ENCODE measurements at regions not wholly inside any gene's neighbourhood (a gene's known extent, or its start where the extent isn't known, plus 50 kb on each side); places are given as distances from the start of the nearest gene placed in this dataset.

- ATAC-seq (ENCODE audit: insufficient read depth, low FRiP score) (no peak), DNase-seq (peak in 1 of 3 donors; percentile 20)
- H3K27ac ChIP-seq (ENCODE audit: low read depth in 1 of 2, low read length in 1 of 2), result no peak overlapping the region
- no peak for TF ChIP-seq CTCF (IDR thresholded peaks at IDR 0.05; ENCODE audit: control extremely low read depth, extremely low read depth)
- H3K4me3 ChIP-seq, result no peak overlapping the region
- no peak overlapping the region for H3K9ac ChIP-seq (ENCODE audit: insufficient read depth in 1 of 2, low read length in 2 of 2)
- H3K36me3 ChIP-seq (ENCODE audit: control insufficient read depth in 4 of 4, insufficient read depth in 4 of 4, low read length in 4 of 4), result no peaks in the 10 kb centered on the region
- H3K27me3 ChIP-seq (ENCODE audit: control insufficient read depth in 3 of 3, insufficient read depth in 3 of 3, low read length in 2 of 3), result peaks cover 0 to 2% (median 0%) of the 10 kb centered on the region in 3 donors
- no peaks in the 10 kb centered on the region for H3K4me1 ChIP-seq (ENCODE audit: control insufficient read depth in 5 of 5, insufficient read depth in 5 of 5, low read length in 5 of 5)
- H3K9me3 ChIP-seq (ENCODE audit: control insufficient read depth in 4 of 4, insufficient read depth in 3 of 4, low read length in 3 of 4), result no peaks in the 10 kb centered on the region
Observed at GRCh38 chr4:187576751-187577150, 418.8 kb upstream of the ZFP42 start.

GRCh38 chr4:187577941-187578480, 417.6 kb upstream of the ZFP42 start:
- Histone ChIP-seq H3K4me1 (ENCODE audit: control insufficient read depth in 5 of 5, insufficient read depth in 5 of 5, low read length in 5 of 5) (no peaks in the 10 kb centered on the region), H3K27ac (ENCODE audit: low read depth in 1 of 2, low read length in 1 of 2) (no peak overlapping the region), H3K4me3 (no peak overlapping the region), H3K9ac (ENCODE audit: insufficient read depth in 1 of 2, low read length in 2 of 2) (no peak overlapping the region), H3K27me3 (ENCODE audit: control insufficient read depth in 3 of 3, insufficient read depth in 3 of 3, low read length in 2 of 3) (peaks cover 0 to 2% (median 0%) of the 10 kb centered on the region in 3 donors), H3K36me3 (ENCODE audit: control insufficient read depth in 4 of 4, insufficient read depth in 4 of 4, low read length in 4 of 4) (no peaks in the 10 kb centered on the region), H3K9me3 (ENCODE audit: control insufficient read depth in 4 of 4, insufficient read depth in 3 of 4, low read length in 3 of 4) (no peaks in the 10 kb centered on the region)
- DNase-seq (peak in 2 of 3 donors; percentile 17 to 50), ATAC-seq (ENCODE audit: insufficient read depth, low FRiP score) (no peak)
- 81 to 86% methylated on average over 6 of the region's 6 CpGs for WGBS, 2 donors
- TF ChIP-seq CTCF (IDR thresholded peaks at IDR 0.05; ENCODE audit: control extremely low read depth, extremely low read depth), result no peak

DNA sequence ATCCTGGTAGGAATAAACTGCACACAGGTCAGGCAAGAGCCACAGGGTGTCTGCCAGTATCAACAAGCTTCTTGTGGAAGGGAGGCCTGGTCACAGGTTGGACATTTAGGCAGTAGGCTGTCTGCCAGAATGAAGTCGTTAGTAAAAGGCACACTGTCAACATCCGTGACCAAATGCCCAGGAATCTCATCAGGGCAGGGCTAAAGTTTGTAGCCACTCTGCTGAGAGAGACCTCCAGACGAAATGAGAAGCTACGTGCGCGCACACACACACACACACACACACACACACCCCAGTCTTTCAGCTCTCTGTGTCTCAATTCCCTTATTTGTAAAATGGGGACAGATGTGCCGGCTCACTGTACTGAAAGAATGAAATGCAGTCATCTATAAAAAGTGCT, 408.7 kb upstream of the ZFP42 start:
- Histone ChIP-seq H3K27ac (ENCODE audit: low read depth in 1 of 2, low read length in 1 of 2) (no peak overlapping the region), H3K4me3 (no peak overlapping the region), H3K36me3 (ENCODE audit: control insufficient read depth in 4 of 4, insufficient read depth in 4 of 4, low read length in 4 of 4) (no peaks in the 10 kb centered on the region), H3K4me1 (ENCODE audit: control insufficient read depth in 5 of 5, insufficient read depth in 5 of 5, low read length in 5 of 5) (no peaks in the 10 kb centered on the region), H3K9me3 (ENCODE audit: control insufficient read depth in 4 of 4, insufficient read depth in 3 of 4, low read length in 3 of 4) (no peaks in the 10 kb centered on the region), H3K27me3 (ENCODE audit: control insufficient read depth in 3 of 3, insufficient read depth in 3 of 3, low read length in 2 of 3) (no peaks in the 10 kb centered on the region), H3K9ac (ENCODE audit: insufficient read depth in 1 of 2, low read length in 2 of 2) (no peak overlapping the region)
- WGBS, 2 donors, result 73 to 80% methylated on average over 7 of the region's 7 CpGs
- DNase-seq (no peak), ATAC-seq (ENCODE audit: insufficient read depth, low FRiP score) (no peak)
- no peak for TF ChIP-seq CTCF (IDR thresholded peaks at IDR 0.05; ENCODE audit: control extremely low read depth, extremely low read depth)

- Histone ChIP-seq H3K36me3 (ENCODE audit: control insufficient read depth in 4 of 4, insufficient read depth in 4 of 4, low read length in 4 of 4) (no peaks in the 10 kb centered on the region), H3K27me3 (ENCODE audit: control insufficient read depth in 3 of 3, insufficient read depth in 3 of 3, low read length in 2 of 3) (no peaks in the 10 kb centered on the region), H3K9me3 (ENCODE audit: control insufficient read depth in 4 of 4, insufficient read depth in 3 of 4, low read length in 3 of 4) (no peaks in the 10 kb centered on the region), H3K4me1 (ENCODE audit: control insufficient read depth in 5 of 5, insufficient read depth in 5 of 5, low read length in 5 of 5) (peaks cover 0 to 6% (median 0%) of the 10 kb centered on the region in 5 donors), H3K9ac (ENCODE audit: insufficient read depth in 1 of 2, low read length in 2 of 2) (no peak overlapping the region), H3K4me3 (no peak overlapping the region), H3K27ac (ENCODE audit: low read depth in 1 of 2, low read length in 1 of 2) (no peak overlapping the region)
- no peak for TF ChIP-seq CTCF (IDR thresholded peaks at IDR 0.05; ENCODE audit: control extremely low read depth, extremely low read depth)
- no peak for DNase-seq
- WGBS, 2 donors, result 73 to 78% methylated on average over 5 of the region's 5 CpGs
- ATAC-seq (ENCODE audit: insufficient read depth, low FRiP score), result no peak
Observed at GRCh38 chr4:187598196-187598595, 397.4 kb upstream of the ZFP42 start.
